HS-5 (cell line): ENCODE measurements at regions not wholly inside any gene's neighbourhood (a gene's known extent, or its start where the extent isn't known, plus 50 kb on each side); places are given as distances from the start of the nearest gene placed in this dataset.

Experiments used
- DNase-seq: peaks from one replicate; pipeline ENCODE4 v3.0.0-alpha.2; 2012; ENCODE audit warnings: low read depth

- peak; percentile 46 for DNase-seq
Observed at GRCh38 chr3:34783876-34784275, 855.4 kb upstream of the ARPP21 start.

- no peak for DNase-seq
Observed at GRCh38 chr3:34793057-34793456, 846.3 kb upstream of the ARPP21 start.

- DNase-seq = no peak
Observed at GRCh38 chr3:34807611-34808010, 831.7 kb upstream of the ARPP21 start.

- no peak for DNase-seq
Observed at GRCh38 chr3:34808287-34808686, 831.0 kb upstream of the ARPP21 start.

GRCh38 chr3:34828847-34829246, 810.5 kb upstream of the ARPP21 start:
- no peak for DNase-seq

- no peak for DNase-seq
Observed at GRCh38 chr3:34832865-34833508, 806.3 kb upstream of the ARPP21 start.

- no peak for DNase-seq
Observed at GRCh38 chr3:34837848-34838741, 801.2 kb upstream of the ARPP21 start.

GRCh38 chr3:34842706-34843480, 796.4 kb upstream of the ARPP21 start:
- DNase-seq = no peak

GRCh38 chr3:34844323-34844620, 795.1 kb upstream of the ARPP21 start:
- DNase-seq = no peak

GRCh38 chr3:34851137-34851536, 788.2 kb upstream of the ARPP21 start:
- DNase-seq = no peak

- no peak for DNase-seq
Observed at GRCh38 chr3:34852844-34853439, 786.4 kb upstream of the ARPP21 start.

GRCh38 chr3:34856081-34856947, 783.0 kb upstream of the ARPP21 start:
- DNase-seq = no peak

GRCh38 chr3:34858067-34858660, 781.2 kb upstream of the ARPP21 start:
- no peak for DNase-seq

- no peak for DNase-seq
Observed at GRCh38 chr3:34859746-34860145, 779.6 kb upstream of the ARPP21 start.

GRCh38 chr3:34862456-34862855, 776.9 kb upstream of the ARPP21 start:
- no peak for DNase-seq

- DNase-seq = no peak
Observed at GRCh38 chr3:34863485-34863884, 775.8 kb upstream of the ARPP21 start.

- DNase-seq = no peak
Observed at GRCh38 chr3:34864011-34864410, 775.3 kb upstream of the ARPP21 start.

GRCh38 chr3:34865346-34865745, 774.0 kb upstream of the ARPP21 start:
- DNase-seq = no peak

- no peak for DNase-seq
Observed at GRCh38 chr3:34868935-34869334, 770.4 kb upstream of the ARPP21 start.

- DNase-seq = no peak
Observed at GRCh38 chr3:34869696-34870095, 769.6 kb upstream of the ARPP21 start.

GRCh38 chr3:34872406-34872805, 766.9 kb upstream of the ARPP21 start:
- DNase-seq = no peak
